AG10803 (cell line): ENCODE measurements at regions not wholly inside any gene's neighbourhood (a gene's known extent, or its start where the extent isn't known, plus 50 kb on each side); places are given as distances from the start of the nearest gene placed in this dataset.

Experiments
- DNase-seq: peaks from one replicate; pipeline ENCODE4 v3.0.0; 2010; ENCODE audit warnings: low read depth
- H3K4me3 ChIP-seq: 2 replicates; pipeline ENCODE4 v1.5.1; 2011; ENCODE audit warnings: mild to moderate bottlenecking, low read length, control low read depth
- CTCF ChIP-seq: conservative IDR thresholded peaks from 2 replicates; pipeline ENCODE4 v1.5.1; 2011; ENCODE audit warnings: mild to moderate bottlenecking, low read length, control low read depth, inconsistent platforms

DNA sequence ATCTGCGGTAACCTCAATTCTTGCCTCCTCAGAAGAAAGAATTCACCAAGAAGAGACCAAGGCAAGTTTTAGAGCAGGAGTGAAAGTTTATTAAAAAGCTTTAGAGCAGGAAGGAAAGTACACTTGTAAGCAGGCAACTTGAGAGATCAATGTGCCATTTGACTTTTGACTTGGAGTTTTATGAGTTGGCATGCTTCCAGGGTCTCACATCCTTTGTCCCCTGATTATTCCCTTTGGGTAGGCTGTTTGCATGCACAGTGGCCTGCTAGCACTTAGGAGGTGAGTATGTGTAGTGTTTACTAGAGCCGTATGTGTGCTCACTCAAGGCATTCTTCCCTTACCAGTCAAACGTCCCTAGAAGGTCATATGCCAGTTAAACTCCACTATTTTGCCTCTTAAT lies 111.0 kb upstream of the RAI14 start:
- DNase-seq = no peak
- H3K4me3 ChIP-seq = no peak overlapping the region
- TF ChIP-seq CTCF = no peak

GRCh38 chr5:34545626-34546025 lies 110.5 kb upstream of the RAI14 start:
- DNase-seq = no peak
- no peak for TF ChIP-seq CTCF
- H3K4me3 ChIP-seq = no peak overlapping the region

GRCh38 chr5:34547300-34548085 lies 108.6 kb upstream of the RAI14 start:
- DNase-seq = no peak

DNA sequence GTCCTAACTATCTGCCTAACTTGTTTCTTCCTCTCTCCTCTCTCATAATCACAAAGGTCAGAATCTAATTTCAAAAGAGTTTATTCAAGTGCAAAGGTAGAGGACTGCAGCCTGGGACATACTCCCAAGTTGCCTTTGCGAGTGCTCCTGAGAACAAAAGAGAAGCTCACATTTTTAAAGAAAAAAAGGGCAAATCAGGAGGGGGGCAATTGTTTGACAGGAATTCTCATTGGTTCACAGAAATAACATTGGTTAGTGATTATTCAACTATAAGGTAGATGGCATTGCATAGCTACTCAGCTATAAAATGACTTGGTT lies 108.1 kb upstream of the RAI14 start:
- H3K4me3 ChIP-seq = no peak overlapping the region
- no peak for DNase-seq
- TF ChIP-seq CTCF = no peak

More at GRCh38 chr5:34547300-34548085, 108.6 kb upstream of the RAI14 start:
- H3K4me3 ChIP-seq = no peak overlapping the region
- TF ChIP-seq CTCF = no peak

DNA sequence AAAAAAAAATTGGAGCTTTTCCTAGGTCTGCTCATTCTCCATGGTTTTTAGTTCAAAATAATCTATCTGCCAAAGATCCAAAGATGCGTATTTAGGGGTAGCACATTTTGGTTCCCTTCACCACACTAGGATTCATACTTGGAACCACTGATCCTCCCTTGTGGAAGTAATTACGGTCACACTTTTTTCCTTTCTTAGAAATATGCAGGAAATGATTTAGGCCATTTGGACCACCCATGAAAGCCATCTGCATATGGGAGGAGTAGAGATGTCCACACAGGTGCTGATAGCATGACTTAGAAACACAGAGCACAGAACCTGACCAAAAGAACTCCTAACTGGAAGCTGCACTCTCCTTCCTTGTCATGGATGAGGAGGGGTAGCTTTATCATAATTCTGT lies 105.9 kb upstream of the RAI14 start:
- no peak overlapping the region for H3K4me3 ChIP-seq
- peak; percentile 41 for DNase-seq
- TF ChIP-seq CTCF = no peak

- TF ChIP-seq CTCF = no peak
- H3K4me3 ChIP-seq = no peak overlapping the region
Observed at GRCh38 chr5:34550964-34551363, 105.2 kb upstream of the RAI14 start.

GRCh38 chr5:34551911-34552433 lies 104.2 kb upstream of the RAI14 start:
- TF ChIP-seq CTCF = no peak
- no peak overlapping the region for H3K4me3 ChIP-seq
- DNase-seq = peak; percentile 47

More at GRCh38 chr5:34550964-34551363, 105.2 kb upstream of the RAI14 start:
- no peak for DNase-seq
